Lung (tissue), 11 donors: ENCODE measurements at regions not wholly inside any gene's neighbourhood (a gene's known extent, or its start where the extent isn't known, plus 50 kb on each side); places are given as distances from the start of the nearest gene placed in this dataset.
"Not testable (repeated sequence)": the region's sequence is repeated elsewhere in the genome, so short reads cannot be mapped to it uniquely, and the experiment has no call there.

ENCODE experiments used
- ATAC-seq: fragments of 200-7000 bp; cut with Tn5 transposase; one replicate; pipeline ENCODE4 v1.9.1; 2020; ENCODE audit warnings: moderate number of reproducible peaks; ENCODE audit not compliant: insufficient read depth, low FRiP score
- DNase-seq, 3 donors: peaks; one replicate each; pipeline ENCODE4 v3.0.0-alpha.2; 2013 to 2017
- H3K27ac ChIP-seq, 2 donors: one replicate each; pipeline ENCODE4 v1.5.1; 2013; ENCODE audit warnings: mild to moderate bottlenecking in 2 of 2, moderate library complexity in 2 of 2, control low read depth in 1 of 2, inconsistent platforms in 1 of 2, low read depth in 1 of 2, low read length in 1 of 2
- H3K27me3 ChIP-seq, 3 donors: one replicate each; pipeline ENCODE4 v1.5.1; 2013; ENCODE audit warnings: low read length in 2 of 3; ENCODE audit not compliant: control insufficient read depth in 3 of 3, insufficient read depth in 3 of 3
- H3K36me3 ChIP-seq, 4 donors: one replicate each; pipeline ENCODE4 v1.5.1; 2013; ENCODE audit warnings: low read length in 4 of 4, mild to moderate bottlenecking in 1 of 4, moderate library complexity in 1 of 4; ENCODE audit not compliant: control insufficient read depth in 4 of 4, insufficient read depth in 4 of 4
- H3K4me1 ChIP-seq, 5 donors: one replicate each; pipeline ENCODE4 v1.5.1; 2013; ENCODE audit warnings: low read length in 5 of 5, mild to moderate bottlenecking in 2 of 5, moderate library complexity in 1 of 5; ENCODE audit not compliant: control insufficient read depth in 5 of 5, insufficient read depth in 5 of 5
- H3K4me3 ChIP-seq: one replicate; pipeline ENCODE4 v1.5.1; 2013; ENCODE audit warnings: mild to moderate bottlenecking, control low read depth, moderate library complexity
- H3K9ac ChIP-seq, 2 donors: one replicate each; pipeline ENCODE4 v1.5.1; 2013; ENCODE audit warnings: low read length in 2 of 2, control low read depth in 1 of 2; ENCODE audit not compliant: insufficient read depth in 1 of 2
- H3K9me3 ChIP-seq, 4 donors: one replicate each; pipeline ENCODE4 v1.5.1; 2013; ENCODE audit warnings: low read length in 3 of 4, mild to moderate bottlenecking in 1 of 4, moderate library complexity in 1 of 4; ENCODE audit not compliant: control insufficient read depth in 4 of 4, insufficient read depth in 3 of 4
- CTCF ChIP-seq: IDR thresholded peaks from 2 replicates; pipeline ENCODE4 v1.5.1; 2012; ENCODE audit warnings: mild to moderate bottlenecking; ENCODE audit errors: control extremely low read depth, extremely low read depth
- WGBS, 2 donors: extraction: QIAGEN DNeasy Blood & Tissue Kit; methylation state at CpG; one replicate each; pipeline ENCODE4 v1.1.7; 2013; 5-methylcytosine and 5-hydroxymethylcytosine counted together
- donor health status: control.
- donor health status: control.
- donor health status: Bipolar disorder and iron deficiency.
- donor health status: healthy.
- donor health status: DM: yes; HTN: yes; CAD: no.

DNA sequence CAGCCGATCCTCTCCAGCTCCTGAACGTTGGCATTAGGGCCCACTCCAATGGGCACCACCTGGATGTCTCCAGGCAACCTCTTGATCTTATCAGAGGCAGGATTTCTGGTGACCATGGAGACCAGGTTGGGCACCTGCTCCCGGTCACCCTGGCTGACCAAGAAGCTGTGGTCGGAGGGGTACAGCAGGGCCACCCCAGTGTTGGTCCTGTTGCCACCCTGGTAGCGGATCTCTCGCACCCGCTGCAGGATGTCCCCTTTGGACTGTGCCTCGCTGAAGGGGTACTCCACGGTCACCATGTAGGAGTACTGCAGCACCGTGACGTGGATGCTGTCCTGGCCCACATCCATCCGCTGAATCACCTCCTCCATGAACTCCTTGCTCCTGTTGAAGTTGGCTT, 104.3 kb upstream of the CCT8L2 start:
- H3K9ac ChIP-seq, H3K36me3 ChIP-seq, ATAC-seq, H3K9me3 ChIP-seq, H3K27ac ChIP-seq, DNase-seq, H3K27me3 ChIP-seq, H3K4me3 ChIP-seq, H3K4me1 ChIP-seq: not testable (repeated sequence)
- WGBS, 2 donors = 90 to 92% methylated on average over 12 of the region's 12 CpGs

- Histone ChIP-seq H3K9ac (no peak overlapping the region), H3K36me3 (no peaks in the 10 kb centered on the region), H3K4me3 (no peak overlapping the region), H3K4me1 (no peaks in the 10 kb centered on the region), H3K9me3 (peaks cover 0 to 8% (median 0%) of the 10 kb centered on the region in 4 donors), H3K27ac (no peak overlapping the region), H3K27me3 (no peaks in the 10 kb centered on the region)
- no peak for TF ChIP-seq CTCF
- WGBS, 2 donors = 58 to 72% methylated on average over 7 of the region's 7 CpGs
- DNase-seq (no peak), ATAC-seq (no peak)
These were observed 102.7 kb upstream of the CCT8L2 start for GRCh38 chr22:16695261-16695660.

- not testable (repeated sequence) for H3K4me1 ChIP-seq, ATAC-seq, H3K9me3 ChIP-seq, DNase-seq, H3K27me3 ChIP-seq, H3K27ac ChIP-seq, H3K36me3 ChIP-seq, H3K4me3 ChIP-seq, H3K9ac ChIP-seq
- 29 to 38% methylated on average over 3 of the region's 3 CpGs for whole genome bisulfite sequencing, 2 donors
These were observed 101.1 kb upstream of the CCT8L2 start for GRCh38 chr22:16693747-16694146.

- H3K4me1 ChIP-seq, H3K27ac ChIP-seq, H3K9me3 ChIP-seq, H3K36me3 ChIP-seq, H3K4me3 ChIP-seq, H3K27me3 ChIP-seq, DNase-seq, H3K9ac ChIP-seq, ATAC-seq: not testable (repeated sequence)
- 83 to 84% methylated on average over 1 of the region's 1 CpG for WGBS, 2 donors
These were observed 96.7 kb upstream of the CCT8L2 start for GRCh38 chr22:16689358-16689757.

DNA sequence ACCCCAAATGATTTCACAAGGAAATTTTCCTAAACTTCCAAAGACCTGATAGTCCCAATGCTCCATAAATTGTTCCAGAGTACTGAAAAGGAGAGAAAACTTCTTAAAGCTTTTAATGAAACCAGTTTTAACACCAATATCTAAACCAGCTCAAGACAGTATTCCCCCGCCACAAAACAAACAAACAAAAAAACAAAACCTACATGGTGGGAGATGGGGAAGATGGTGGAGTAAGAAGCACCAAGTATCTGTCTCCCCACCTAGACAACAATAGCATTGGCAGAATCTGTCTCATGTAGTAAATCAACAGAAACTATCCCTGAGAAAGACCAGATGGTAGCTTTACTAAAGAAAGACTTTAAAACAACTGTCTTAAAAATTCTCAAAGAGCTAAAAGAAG, 88.7 kb upstream of the CCT8L2 start:
- H3K9me3 ChIP-seq, H3K27ac ChIP-seq, DNase-seq, H3K4me3 ChIP-seq, H3K4me1 ChIP-seq, H3K27me3 ChIP-seq, H3K9ac ChIP-seq, H3K36me3 ChIP-seq, ATAC-seq: not testable (repeated sequence)
- WGBS, 2 donors = 76 to 78% methylated on average over 1 of the region's 1 CpG

DNA sequence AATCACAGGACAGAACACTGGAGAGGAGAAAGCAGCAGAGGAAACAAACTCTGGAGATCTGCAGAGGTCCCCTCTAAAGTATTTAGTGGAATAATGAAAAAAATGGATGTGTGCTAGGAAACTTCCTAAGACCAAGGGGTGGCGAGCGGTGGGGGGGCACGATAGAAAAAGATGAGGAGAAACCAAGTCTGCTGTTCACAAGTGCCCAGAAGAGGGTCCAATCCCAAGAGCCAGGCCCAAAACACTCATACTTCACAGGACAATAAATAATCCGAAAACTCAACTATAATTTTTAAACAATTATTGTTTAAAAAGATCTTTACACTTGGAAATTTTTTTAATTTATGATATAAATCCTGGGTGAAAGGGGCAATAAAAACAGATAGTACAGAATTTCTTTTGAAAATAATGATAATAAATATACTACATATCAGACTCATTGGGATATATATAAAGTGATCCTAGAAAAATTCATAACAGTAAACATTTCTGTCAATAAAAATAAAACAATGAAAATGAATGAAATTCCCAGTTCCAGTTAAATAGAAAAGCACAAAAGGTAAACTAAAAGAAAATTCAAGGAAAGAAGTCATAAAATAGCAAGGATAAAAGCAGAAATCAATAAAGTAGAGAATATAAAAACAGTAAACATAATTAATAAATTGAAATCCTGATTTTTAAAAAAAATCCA, 87.7 kb upstream of the CCT8L2 start:
- WGBS, 2 donors = 52 to 57% methylated on average over 4 of the region's 4 CpGs
- H3K36me3 ChIP-seq, H3K27me3 ChIP-seq, H3K4me3 ChIP-seq, DNase-seq, H3K9me3 ChIP-seq, H3K4me1 ChIP-seq, H3K27ac ChIP-seq, ATAC-seq, H3K9ac ChIP-seq: not testable (repeated sequence)

- not testable (repeated sequence) for H3K4me3 ChIP-seq, H3K27ac ChIP-seq, H3K9ac ChIP-seq, H3K9me3 ChIP-seq, H3K4me1 ChIP-seq, ATAC-seq, H3K36me3 ChIP-seq, DNase-seq, H3K27me3 ChIP-seq
- WGBS, 2 donors = 79 to 81% methylated on average over 5 of the region's 5 CpGs
These were observed 86.7 kb upstream of the CCT8L2 start for GRCh38 chr22:16679191-16679834.
